ENCODE measurements at regions not wholly inside any gene's neighbourhood (a gene's known extent, or its start where the extent isn't known, plus 50 kb on each side); places are given as distances from the start of the nearest gene placed in this dataset.

GRCh38 chr11:70717936-70718595, 319.7 kb downstream of the CTTN start:
- TF ChIP-seq EZH2 (IDR thresholded peaks at IDR 0.05; ENCODE audit: insufficient read depth, poor library complexity, severe bottlenecking) (no peak), EZH2phosphoT487 (IDR thresholded peaks at IDR 0.05; ENCODE audit: insufficient read depth, low read depth) (no peak)

All from GM23248 (cell line).